ENCODE measurements at regions not wholly inside any gene's neighbourhood (a gene's known extent, or its start where the extent isn't known, plus 50 kb on each side); places are given as distances from the start of the nearest gene placed in this dataset.

- TF ChIP-seq, protein P1, sequence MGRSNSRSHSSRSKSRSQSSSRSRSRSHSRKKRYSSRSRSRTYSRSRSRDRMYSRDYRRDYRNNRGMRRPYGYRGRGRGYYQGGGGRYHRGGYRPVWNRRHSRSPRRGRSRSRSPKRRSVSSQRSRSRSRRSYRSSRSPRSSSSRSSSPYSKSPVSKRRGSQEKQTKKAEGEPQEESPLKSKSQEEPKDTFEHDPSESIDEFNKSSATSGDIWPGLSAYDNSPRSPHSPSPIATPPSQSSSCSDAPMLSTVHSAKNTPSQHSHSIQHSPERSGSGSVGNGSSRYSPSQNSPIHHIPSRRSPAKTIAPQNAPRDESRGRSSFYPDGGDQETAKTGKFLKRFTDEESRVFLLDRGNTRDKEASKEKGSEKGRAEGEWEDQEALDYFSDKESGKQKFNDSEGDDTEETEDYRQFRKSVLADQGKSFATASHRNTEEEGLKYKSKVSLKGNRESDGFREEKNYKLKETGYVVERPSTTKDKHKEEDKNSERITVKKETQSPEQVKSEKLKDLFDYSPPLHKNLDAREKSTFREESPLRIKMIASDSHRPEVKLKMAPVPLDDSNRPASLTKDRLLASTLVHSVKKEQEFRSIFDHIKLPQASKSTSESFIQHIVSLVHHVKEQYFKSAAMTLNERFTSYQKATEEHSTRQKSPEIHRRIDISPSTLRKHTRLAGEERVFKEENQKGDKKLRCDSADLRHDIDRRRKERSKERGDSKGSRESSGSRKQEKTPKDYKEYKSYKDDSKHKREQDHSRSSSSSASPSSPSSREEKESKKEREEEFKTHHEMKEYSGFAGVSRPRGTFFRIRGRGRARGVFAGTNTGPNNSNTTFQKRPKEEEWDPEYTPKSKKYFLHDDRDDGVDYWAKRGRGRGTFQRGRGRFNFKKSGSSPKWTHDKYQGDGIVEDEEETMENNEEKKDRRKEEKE (IDR thresholded peaks at IDR 0.05) = no peak
- no peak for TF ChIP-seq NR2C2 (IDR thresholded peaks at IDR 0.05; ENCODE audit: borderline replicate concordance, control insufficient read depth, insufficient read length, low read depth)
- no peak for TF ChIP-seq SREBF2 (IDR thresholded peaks at IDR 0.05; ENCODE audit: low read length)
- TF ChIP-seq REST (IDR thresholded peaks at IDR 0.05; ENCODE audit: low read depth, low read length) = no peak
- TF ChIP-seq, protein P2, sequence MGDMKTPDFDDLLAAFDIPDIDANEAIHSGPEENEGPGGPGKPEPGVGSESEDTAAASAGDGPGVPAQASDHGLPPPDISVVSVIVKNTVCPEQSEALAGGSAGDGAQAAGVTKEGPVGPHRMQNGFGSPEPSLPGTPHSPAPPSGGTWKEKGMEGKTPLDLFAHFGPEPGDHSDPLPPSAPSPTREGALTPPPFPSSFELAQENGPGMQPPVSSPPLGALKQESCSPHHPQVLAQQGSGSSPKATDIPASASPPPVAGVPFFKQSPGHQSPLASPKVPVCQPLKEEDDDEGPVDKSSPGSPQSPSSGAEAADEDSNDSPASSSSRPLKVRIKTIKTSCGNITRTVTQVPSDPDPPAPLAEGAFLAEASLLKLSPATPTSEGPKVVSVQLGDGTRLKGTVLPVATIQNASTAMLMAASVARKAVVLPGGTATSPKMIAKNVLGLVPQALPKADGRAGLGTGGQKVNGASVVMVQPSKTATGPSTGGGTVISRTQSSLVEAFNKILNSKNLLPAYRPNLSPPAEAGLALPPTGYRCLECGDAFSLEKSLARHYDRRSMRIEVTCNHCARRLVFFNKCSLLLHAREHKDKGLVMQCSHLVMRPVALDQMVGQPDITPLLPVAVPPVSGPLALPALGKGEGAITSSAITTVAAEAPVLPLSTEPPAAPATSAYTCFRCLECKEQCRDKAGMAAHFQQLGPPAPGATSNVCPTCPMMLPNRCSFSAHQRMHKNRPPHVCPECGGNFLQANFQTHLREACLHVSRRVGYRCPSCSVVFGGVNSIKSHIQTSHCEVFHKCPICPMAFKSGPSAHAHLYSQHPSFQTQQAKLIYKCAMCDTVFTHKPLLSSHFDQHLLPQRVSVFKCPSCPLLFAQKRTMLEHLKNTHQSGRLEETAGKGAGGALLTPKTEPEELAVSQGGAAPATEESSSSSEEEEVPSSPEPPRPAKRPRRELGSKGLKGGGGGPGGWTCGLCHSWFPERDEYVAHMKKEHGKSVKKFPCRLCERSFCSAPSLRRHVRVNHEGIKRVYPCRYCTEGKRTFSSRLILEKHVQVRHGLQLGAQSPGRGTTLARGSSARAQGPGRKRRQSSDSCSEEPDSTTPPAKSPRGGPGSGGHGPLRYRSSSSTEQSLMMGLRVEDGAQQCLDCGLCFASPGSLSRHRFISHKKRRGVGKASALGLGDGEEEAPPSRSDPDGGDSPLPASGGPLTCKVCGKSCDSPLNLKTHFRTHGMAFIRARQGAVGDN (IDR thresholded peaks at IDR 0.05) = no peak
- no peak for TF ChIP-seq PML (IDR thresholded peaks at IDR 0.05; ENCODE audit: low read length)
- no peak for TF ChIP-seq RUNX3 (IDR thresholded peaks at IDR 0.05; ENCODE audit: low read length)
- no peak for TF ChIP-seq POLR2AphosphoS2 (IDR thresholded peaks at IDR 0.05; ENCODE audit: low read depth, low read length)
Observed at GRCh38 chr20:11101243-11101642, 427.4 kb upstream of the JAG1 start (continued).

Data from GM12878 (cell line).